ENCODE measurements at regions not wholly inside any gene's neighbourhood (a gene's known extent, or its start where the extent isn't known, plus 50 kb on each side); places are given as distances from the start of the nearest gene placed in this dataset.

DNA sequence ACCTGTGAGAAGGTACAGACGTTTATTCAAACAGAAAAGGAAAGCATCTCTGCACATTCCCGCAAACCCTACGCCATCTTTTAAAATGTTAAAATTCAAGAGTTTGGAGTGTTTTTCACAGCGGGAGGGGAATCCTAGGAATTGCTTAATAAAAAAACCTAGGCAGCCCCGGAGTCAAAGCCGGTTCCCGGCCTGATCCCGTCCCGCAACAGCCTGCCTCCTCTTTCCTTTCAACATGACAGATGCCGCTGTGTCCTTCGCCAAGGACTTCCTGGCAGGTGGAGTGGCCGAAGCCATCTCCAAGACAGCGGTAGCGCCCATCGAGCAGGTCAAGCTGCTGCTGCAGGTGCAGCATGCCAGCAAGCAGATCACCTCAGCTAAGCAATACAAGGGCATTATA is 123.0 kb upstream of the VSTM2A start (continued):
- TF ChIP-seq, protein P1, sequence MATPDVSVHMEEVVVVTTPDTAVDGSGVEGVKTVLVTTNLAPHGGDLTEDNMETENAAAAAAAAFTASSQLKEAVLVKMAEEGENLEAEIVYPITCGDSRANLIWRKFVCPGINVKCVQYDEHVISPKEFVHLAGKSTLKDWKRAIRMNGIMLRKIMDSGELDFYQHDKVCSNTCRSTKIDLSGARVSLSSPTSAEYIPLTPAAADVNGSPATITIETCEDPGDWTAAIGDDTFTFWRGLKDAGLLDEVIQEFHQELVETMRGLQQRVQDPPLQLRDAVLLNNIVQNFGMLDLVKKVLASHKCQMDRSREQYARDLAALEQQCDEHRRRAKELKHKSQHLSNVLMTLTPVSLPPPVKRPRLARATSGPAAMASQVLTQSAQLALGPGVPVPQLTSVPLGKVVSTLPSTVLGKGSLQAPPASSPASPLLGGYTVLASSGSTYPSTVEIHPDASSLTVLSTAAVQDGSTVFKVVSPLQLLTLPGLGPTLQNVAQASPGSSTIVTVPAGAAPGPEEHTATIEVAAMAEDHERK (CRISPR knock-in tag; IDR thresholded peaks at IDR 0.05; ENCODE audit: low read depth), result no peak
- no peak for TF ChIP-seq ZNF337 (CRISPR knock-in tag; IDR thresholded peaks at IDR 0.05; ENCODE audit: borderline replicate concordance, low read depth)
- no peak for TF ChIP-seq ZFYVE20 (CRISPR knock-in tag; IDR thresholded peaks at IDR 0.05; ENCODE audit: borderline replicate concordance, low read depth)
- TF ChIP-seq DR1 (CRISPR knock-in tag; IDR thresholded peaks at IDR 0.05), result no peak
- TF ChIP-seq ZBTB21 (CRISPR knock-in tag; IDR thresholded peaks at IDR 0.05), result no peak
- TF ChIP-seq CENPT (CRISPR knock-in tag; IDR thresholded peaks at IDR 0.05; ENCODE audit: low read depth), result no peak
- no peak for TF ChIP-seq TBP (CRISPR knock-in tag; IDR thresholded peaks at IDR 0.05)

- ChIA-PET CTCF (ENCODE audit: low intra/inter-chr PET ratio, low total read pairs) (no interaction called here), POLR2A (no interaction called here)
- DNase-seq (ENCODE audit: low spot score) (no peak), ATAC-seq (no peak), FAIRE-seq (no peak)
- H3K4me2 ChIP-seq (ENCODE audit: low read depth, low read length), result no peak overlapping the region
- H3K27ac ChIP-seq (ENCODE audit: extremely low read length, insufficient read depth, low read length), result no peak overlapping the region
- H3K36me3 ChIP-seq (replicated peaks in 1 of 2; ENCODE audit: control insufficient read depth in 1 of 2, insufficient read depth in 2 of 2, low read length in 2 of 2), result no peaks in the 10 kb centered on the region
- BruUV-seq (replicated peaks), result no TSS peak
- no peak overlapping the region for H3K9ac ChIP-seq (ENCODE audit: insufficient read depth, low read depth, low read length)
- in situ Hi-C loops (cut with HindIII; ENCODE audit: extremely low pct_ligation_motif_present, low pct_unique_long_range_greater_than_20kb) (no loop called here), intact Hi-C loops (cut with micrococcal nuclease; ENCODE audit: unreplicated experiment) (no loop called here)
- H3K9me3 ChIP-seq (ENCODE audit: low read length), result peaks cover 66% of the 10 kb centered on the region
- no peaks in the 10 kb centered on the region for H3K79me2 ChIP-seq (ENCODE audit: insufficient read depth, low read length)
- no peaks in the 10 kb centered on the region for H3K4me1 ChIP-seq (ENCODE audit: insufficient read depth, low read length)
- H3K27me3 ChIP-seq (ENCODE audit: control insufficient read depth in 1 of 2, insufficient read depth in 2 of 2, low read length in 2 of 2), result no peaks in the 10 kb centered on the region
- H4K20me1 ChIP-seq (ENCODE audit: insufficient read depth, low read length), result no peaks in the 10 kb centered on the region
- H3K4me3 ChIP-seq (replicated peaks in 1 of 3; ENCODE audit: insufficient read depth in 1 of 3, low read depth in 2 of 3, low read length in 3 of 3), result no peak overlapping the region
- 0% methylated on average over 2 of the region's 2 CpGs for WGBS (ENCODE audit: low lambda C conversion rate)
- H2AFZ ChIP-seq (ENCODE audit: low read length), result no peak overlapping the region
- TF ChIP-seq, protein P2, sequence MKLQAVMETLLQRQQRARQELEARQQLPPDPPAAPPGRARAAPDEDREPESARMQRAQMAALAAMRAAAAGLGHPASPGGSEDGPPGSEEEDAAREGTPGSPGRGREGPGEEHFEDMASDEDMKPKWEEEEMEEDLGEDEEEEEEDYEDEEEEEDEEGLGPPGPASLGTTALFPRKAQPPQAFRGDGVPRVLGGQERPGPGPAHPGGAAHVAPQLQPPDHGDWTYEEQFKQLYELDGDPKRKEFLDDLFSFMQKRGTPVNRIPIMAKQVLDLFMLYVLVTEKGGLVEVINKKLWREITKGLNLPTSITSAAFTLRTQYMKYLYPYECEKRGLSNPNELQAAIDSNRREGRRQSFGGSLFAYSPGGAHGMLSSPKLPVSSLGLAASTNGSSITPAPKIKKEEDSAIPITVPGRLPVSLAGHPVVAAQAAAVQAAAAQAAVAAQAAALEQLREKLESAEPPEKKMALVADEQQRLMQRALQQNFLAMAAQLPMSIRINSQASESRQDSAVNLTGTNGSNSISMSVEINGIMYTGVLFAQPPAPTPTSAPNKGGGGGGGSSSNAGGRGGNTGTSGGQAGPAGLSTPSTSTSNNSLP (IDR thresholded peaks at IDR 0.05; ENCODE audit: low read depth, low read length), result no peak
- TF ChIP-seq ZBTB3 (CRISPR knock-in tag; IDR thresholded peaks at IDR 0.05; ENCODE audit: borderline replicate concordance, low read depth) (no peak), REST (IDR thresholded peaks at IDR 0.05; ENCODE audit: borderline replicate concordance in 1 of 2, low read depth in 1 of 2, low read length in 2 of 2) (no peak)
These were observed 115.8 kb upstream of the VSTM2A start for GRCh38 chr7:54426406-54426805.
